SK-N-SH treated with all-trans-retinoic acid at 6 μM for 48 hours (cell line): ENCODE measurements at regions not wholly inside any gene's neighbourhood (a gene's known extent, or its start where the extent isn't known, plus 50 kb on each side); places are given as distances from the start of the nearest gene placed in this dataset.

ENCODE experiments used
- ATAC-seq: fragments of 200-7000 bp; cut with Tn5 transposase; 3 replicates; pipeline ENCODE4 v1.9.1; 2020; ENCODE audit warnings: mild to moderate bottlenecking, moderate library complexity
- ARNTL ChIP-seq: fragments of 450-650 bp; formaldehyde crosslinking; IDR thresholded peaks from 2 replicates; pipeline ENCODE4 v1.5.0; 2020; ENCODE audit warnings: low read depth, mild to moderate bottlenecking, moderate library complexity, borderline replicate concordance
- BACH2 ChIP-seq: fragments of 250-450 bp; sonication (Bioruptor Pico); IDR thresholded peaks from 2 replicates; pipeline ENCODE4 v1.9.0; 2021; ENCODE audit warnings: mild to moderate bottlenecking, borderline replicate concordance
- CREB5 ChIP-seq: fragments of 250-450 bp; sonication (Bioruptor Pico); IDR thresholded peaks from 2 replicates; pipeline ENCODE4 v1.5.1; 2020; ENCODE audit warnings: low read depth, mild to moderate bottlenecking, moderate library complexity
- CSDC2 ChIP-seq: fragments of 250-450 bp; sonication (Bioruptor Pico); IDR thresholded peaks from 2 replicates; pipeline ENCODE4 v1.5.0; 2020; ENCODE audit warnings: mild to moderate bottlenecking, moderate library complexity
- ESRRG ChIP-seq: fragments of 250-450 bp; sonication (Bioruptor Pico); IDR thresholded peaks from 2 replicates; pipeline ENCODE4 v1.6.1; 2021; ENCODE audit warnings: mild to moderate bottlenecking
- GLIS3 ChIP-seq: fragments of 250-450 bp; sonication (Bioruptor Pico); IDR thresholded peaks from 2 replicates; pipeline ENCODE4 v1.5.0; 2020; ENCODE audit warnings: mild to moderate bottlenecking, moderate library complexity
- OSR1 ChIP-seq: fragments of 250-450 bp; sonication (Bioruptor Pico); IDR thresholded peaks from 2 replicates; pipeline ENCODE4 v1.8.0; 2022; ENCODE audit warnings: moderate library complexity, mild to moderate bottlenecking, inconsistent platforms
- PPARA ChIP-seq: fragments of 250-450 bp; sonication (Bioruptor Pico); IDR thresholded peaks from 2 replicates; pipeline ENCODE4 v1.5.0; 2020; ENCODE audit warnings: mild to moderate bottlenecking, borderline replicate concordance
- RARB ChIP-seq: fragments of 250-450 bp; sonication (Bioruptor Pico); IDR thresholded peaks from 2 replicates; pipeline ENCODE4 v1.8.0; 2021; ENCODE audit warnings: mild to moderate bottlenecking, moderate library complexity
- SNAI2 ChIP-seq: fragments of 250-450 bp; sonication (Bioruptor Pico); IDR thresholded peaks from 2 replicates; pipeline ENCODE4 v1.5.0; 2020; ENCODE audit warnings: mild to moderate bottlenecking, moderate library complexity
- TCF4 ChIP-seq: fragments of 250-450 bp; sonication (Bioruptor Pico); IDR thresholded peaks from 2 replicates; pipeline ENCODE4 v1.8.0; 2021; ENCODE audit warnings: mild to moderate bottlenecking, moderate library complexity, borderline replicate concordance
- TSHZ2 ChIP-seq: fragments of 250-450 bp; sonication (Bioruptor Pico); IDR thresholded peaks from 2 replicates; pipeline ENCODE4 v1.5.0; 2020; ENCODE audit warnings: mild to moderate bottlenecking, moderate library complexity
- ZC3H10 ChIP-seq: fragments of 250-450 bp; sonication (Bioruptor Pico); IDR thresholded peaks from 2 replicates; pipeline ENCODE4 v1.5.1; 2021; ENCODE audit warnings: mild to moderate bottlenecking, moderate library complexity
- ZFP3 ChIP-seq: fragments of 250-450 bp; sonication (Bioruptor Pico); IDR thresholded peaks from 2 replicates; pipeline ENCODE4 v1.5.0; 2020; ENCODE audit warnings: mild to moderate bottlenecking, moderate library complexity
- ZFP30 ChIP-seq: fragments of 450-650 bp; formaldehyde crosslinking; IDR thresholded peaks from 2 replicates; pipeline ENCODE4 v1.5.0; 2022; ENCODE audit warnings: mild to moderate bottlenecking, moderate library complexity
- ZNF565 ChIP-seq: fragments of 450-650 bp; formaldehyde crosslinking; conservative IDR thresholded peaks from 2 replicates; pipeline ENCODE4 v1.5.0; 2020; ENCODE audit warnings: low read depth, mild to moderate bottlenecking, moderate library complexity
- ZNF70 ChIP-seq: fragments of 450-650 bp; formaldehyde crosslinking; IDR thresholded peaks from 2 replicates; pipeline ENCODE4 v1.5.0; 2020; ENCODE audit warnings: mild to moderate bottlenecking, moderate library complexity
- ZNF8 ChIP-seq: fragments of 450-650 bp; formaldehyde crosslinking; IDR thresholded peaks from 2 replicates; pipeline ENCODE4 v1.5.0; 2020; ENCODE audit warnings: mild to moderate bottlenecking, moderate library complexity
- TF ChIP-seq, protein P1 (sequence below): fragments of 250-450 bp; sonication (Bioruptor Pico); IDR thresholded peaks from 2 replicates; pipeline ENCODE4 v1.8.0; 2021; ENCODE audit warnings: low read depth, mild to moderate bottlenecking, moderate library complexity, borderline replicate concordance
- TF ChIP-seq, protein P2 (sequence below): fragments of 250-450 bp; sonication (Bioruptor Pico); IDR thresholded peaks from 2 replicates; pipeline ENCODE4 v1.5.1; 2021; ENCODE audit warnings: mild to moderate bottlenecking, moderate library complexity
- TF ChIP-seq, protein P3 (sequence below): fragments of 250-450 bp; sonication (Bioruptor Pico); IDR thresholded peaks from 2 replicates; pipeline ENCODE4 v1.8.0; 2020; ENCODE audit warnings: mild to moderate bottlenecking, moderate library complexity, borderline replicate concordance

GRCh38 chr4:22911285-22911684, 218.5 kb downstream of the GBA3 start:
- TF ChIP-seq ARNTL (CRISPR knock-in tag), result no peak
- ATAC-seq, result no peak

GRCh38 chr4:22910200-22910599, 217.5 kb downstream of the GBA3 start:
- ATAC-seq, result no peak
- TF ChIP-seq SNAI2 (CRISPR knock-in tag), result no peak
- no peak for TF ChIP-seq ZFP3 (CRISPR knock-in tag)
- no peak for TF ChIP-seq TCF4
- no peak for TF ChIP-seq RARB (CRISPR knock-in tag)
- TF ChIP-seq PPARA (CRISPR knock-in tag), result no peak
- TF ChIP-seq, protein P1, sequence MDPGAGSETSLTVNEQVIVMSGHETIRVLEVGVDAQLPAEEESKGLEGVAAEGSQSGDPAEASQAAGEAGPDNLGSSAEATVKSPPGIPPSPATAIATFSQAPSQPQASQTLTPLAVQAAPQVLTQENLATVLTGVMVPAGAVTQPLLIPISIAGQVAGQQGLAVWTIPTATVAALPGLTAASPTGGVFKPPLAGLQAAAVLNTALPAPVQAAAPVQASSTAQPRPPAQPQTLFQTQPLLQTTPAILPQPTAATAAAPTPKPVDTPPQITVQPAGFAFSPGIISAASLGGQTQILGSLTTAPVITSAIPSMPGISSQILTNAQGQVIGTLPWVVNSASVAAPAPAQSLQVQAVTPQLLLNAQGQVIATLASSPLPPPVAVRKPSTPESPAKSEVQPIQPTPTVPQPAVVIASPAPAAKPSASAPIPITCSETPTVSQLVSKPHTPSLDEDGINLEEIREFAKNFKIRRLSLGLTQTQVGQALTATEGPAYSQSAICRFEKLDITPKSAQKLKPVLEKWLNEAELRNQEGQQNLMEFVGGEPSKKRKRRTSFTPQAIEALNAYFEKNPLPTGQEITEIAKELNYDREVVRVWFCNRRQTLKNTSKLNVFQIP (CRISPR knock-in tag), result no peak
- no peak for TF ChIP-seq CREB5 (CRISPR knock-in tag)
- no peak for TF ChIP-seq OSR1
- no peak for TF ChIP-seq BACH2 (CRISPR knock-in tag)
- TF ChIP-seq, protein P2, sequence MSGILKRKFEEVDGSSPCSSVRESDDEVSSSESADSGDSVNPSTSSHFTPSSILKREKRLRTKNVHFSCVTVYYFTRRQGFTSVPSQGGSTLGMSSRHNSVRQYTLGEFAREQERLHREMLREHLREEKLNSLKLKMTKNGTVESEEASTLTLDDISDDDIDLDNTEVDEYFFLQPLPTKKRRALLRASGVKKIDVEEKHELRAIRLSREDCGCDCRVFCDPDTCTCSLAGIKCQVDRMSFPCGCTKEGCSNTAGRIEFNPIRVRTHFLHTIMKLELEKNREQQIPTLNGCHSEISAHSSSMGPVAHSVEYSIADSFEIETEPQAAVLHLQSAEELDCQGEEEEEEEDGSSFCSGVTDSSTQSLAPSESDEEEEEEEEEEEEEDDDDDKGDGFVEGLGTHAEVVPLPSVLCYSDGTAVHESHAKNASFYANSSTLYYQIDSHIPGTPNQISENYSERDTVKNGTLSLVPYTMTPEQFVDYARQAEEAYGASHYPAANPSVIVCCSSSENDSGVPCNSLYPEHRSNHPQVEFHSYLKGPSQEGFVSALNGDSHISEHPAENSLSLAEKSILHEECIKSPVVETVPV (CRISPR knock-in tag), result no peak
- TF ChIP-seq ZNF8, result no peak
- no peak for TF ChIP-seq GLIS3 (CRISPR knock-in tag)
- no peak for TF ChIP-seq ARNTL (CRISPR knock-in tag)

DNA sequence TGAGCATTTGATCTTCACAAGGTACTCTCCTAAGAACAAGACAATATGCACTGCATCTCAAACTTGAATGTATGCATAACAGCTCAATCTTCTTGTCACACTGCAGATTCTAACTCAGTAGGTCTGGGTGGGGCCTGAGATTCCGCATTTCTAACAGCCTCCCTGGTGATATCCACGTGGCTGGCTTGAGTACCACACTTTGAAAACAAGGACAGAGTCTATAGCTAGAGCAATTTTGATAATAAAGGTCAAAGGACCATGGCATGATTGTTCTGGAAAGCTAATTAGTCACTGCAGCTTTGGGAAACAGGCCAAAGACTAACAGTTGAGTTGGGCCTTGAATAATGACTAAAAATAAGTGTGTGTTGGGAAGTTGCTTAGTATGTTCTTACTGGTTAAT, 213.3 kb downstream of the GBA3 start:
- no peak for TF ChIP-seq CREB5 (CRISPR knock-in tag)
- TF ChIP-seq ZFP30 (CRISPR knock-in tag), result no peak
- TF ChIP-seq PPARA (CRISPR knock-in tag), result no peak
- no peak for TF ChIP-seq TSHZ2 (CRISPR knock-in tag)
- TF ChIP-seq, protein P3, sequence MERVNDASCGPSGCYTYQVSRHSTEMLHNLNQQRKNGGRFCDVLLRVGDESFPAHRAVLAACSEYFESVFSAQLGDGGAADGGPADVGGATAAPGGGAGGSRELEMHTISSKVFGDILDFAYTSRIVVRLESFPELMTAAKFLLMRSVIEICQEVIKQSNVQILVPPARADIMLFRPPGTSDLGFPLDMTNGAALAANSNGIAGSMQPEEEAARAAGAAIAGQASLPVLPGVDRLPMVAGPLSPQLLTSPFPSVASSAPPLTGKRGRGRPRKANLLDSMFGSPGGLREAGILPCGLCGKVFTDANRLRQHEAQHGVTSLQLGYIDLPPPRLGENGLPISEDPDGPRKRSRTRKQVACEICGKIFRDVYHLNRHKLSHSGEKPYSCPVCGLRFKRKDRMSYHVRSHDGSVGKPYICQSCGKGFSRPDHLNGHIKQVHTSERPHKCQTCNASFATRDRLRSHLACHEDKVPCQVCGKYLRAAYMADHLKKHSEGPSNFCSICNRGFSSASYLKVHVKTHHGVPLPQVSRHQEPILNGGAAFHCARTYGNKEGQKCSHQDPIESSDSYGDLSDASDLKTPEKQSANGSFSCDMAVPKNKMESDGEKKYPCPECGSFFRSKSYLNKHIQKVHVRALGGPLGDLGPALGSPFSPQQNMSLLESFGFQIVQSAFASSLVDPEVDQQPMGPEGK, result no peak
- TF ChIP-seq CSDC2 (CRISPR knock-in tag), result no peak
- no peak for TF ChIP-seq TCF4
- TF ChIP-seq OSR1, result no peak
- TF ChIP-seq RARB (CRISPR knock-in tag), result no peak
- TF ChIP-seq, protein P1 (CRISPR knock-in tag), result no peak
- TF ChIP-seq ZNF565 (CRISPR knock-in tag), result no peak
- TF ChIP-seq ZNF70 (CRISPR knock-in tag), result no peak
- no peak for TF ChIP-seq SNAI2 (CRISPR knock-in tag)
- TF ChIP-seq ZFP3 (CRISPR knock-in tag), result no peak
- no peak for TF ChIP-seq ARNTL (CRISPR knock-in tag)
- TF ChIP-seq ESRRG, result no peak
- TF ChIP-seq ZC3H10 (CRISPR knock-in tag), result no peak
- no peak for TF ChIP-seq BACH2 (CRISPR knock-in tag)
- TF ChIP-seq ZNF8, result no peak
- no peak for ATAC-seq
